IPS-NIHi11 (cell line): ENCODE measurements at regions not wholly inside any gene's neighbourhood (a gene's known extent, or its start where the extent isn't known, plus 50 kb on each side); places are given as distances from the start of the nearest gene placed in this dataset.
"Not testable (repeated sequence)": the region's sequence is repeated elsewhere in the genome, so short reads cannot be mapped to it uniquely, and the experiment has no call there.

Experiments used
- DNase-seq: peaks from one replicate; pipeline ENCODE4 v3.0.0; 2012; ENCODE audit warnings: mixed read lengths, low spot score

- DNase-seq = no peak
These were observed 55.9 kb downstream of the BHLHE40 start for GRCh38 chr3:5035113-5035512.

GRCh38 chr3:5035692-5036391, 56.6 kb downstream of the BHLHE40 start:
- no peak for DNase-seq

GRCh38 chr3:5036392-5036766, 57.1 kb downstream of the BHLHE40 start:
- DNase-seq = no peak

- no peak for DNase-seq
These were observed 57.6 kb downstream of the BHLHE40 start for GRCh38 chr3:5036858-5037257.

- no peak for DNase-seq
These were observed 60.3 kb downstream of the BHLHE40 start for GRCh38 chr3:5039585-5039984.

- DNase-seq = no peak
These were observed 62.1 kb downstream of the BHLHE40 start for GRCh38 chr3:5041315-5041714.

- no peak for DNase-seq
These were observed 66.7 kb downstream of the BHLHE40 start for GRCh38 chr3:5045961-5046360.

- no peak for DNase-seq
These were observed 68.7 kb downstream of the BHLHE40 start for GRCh38 chr3:5047764-5048419.

GRCh38 chr3:5051772-5052171, 70.3 kb upstream of the ARL8B start:
- DNase-seq = no peak

- DNase-seq = no peak
These were observed 69.8 kb upstream of the ARL8B start for GRCh38 chr3:5052247-5052646.

GRCh38 chr3:5053021-5053831, 68.9 kb upstream of the ARL8B start:
- DNase-seq = no peak

- DNase-seq = no peak
These were observed 68.0 kb upstream of the ARL8B start for GRCh38 chr3:5054098-5054497.

GRCh38 chr3:5054579-5054978, 67.5 kb upstream of the ARL8B start:
- DNase-seq = not testable (repeated sequence)

GRCh38 chr3:5055357-5056110, 66.6 kb upstream of the ARL8B start:
- DNase-seq = no peak

GRCh38 chr3:5056111-5056391, 66.0 kb upstream of the ARL8B start:
- DNase-seq = no peak

- no peak for DNase-seq
These were observed 64.8 kb upstream of the ARL8B start for GRCh38 chr3:5057272-5057671.

GRCh38 chr3:5057857-5058324, 64.2 kb upstream of the ARL8B start:
- peak; percentile 43 for DNase-seq

- no peak for DNase-seq
These were observed 63.6 kb upstream of the ARL8B start for GRCh38 chr3:5058471-5058951.

GRCh38 chr3:5059782-5060181, 62.3 kb upstream of the ARL8B start:
- no peak for DNase-seq

- DNase-seq = no peak
These were observed 60.9 kb upstream of the ARL8B start for GRCh38 chr3:5061218-5061569.

GRCh38 chr3:5063724-5064123, 58.4 kb upstream of the ARL8B start:
- no peak for DNase-seq

- no peak for DNase-seq
These were observed 53.5 kb upstream of the ARL8B start for GRCh38 chr3:5068531-5069050.
